Vagina (tissue), 2 donors: ENCODE measurements at regions not wholly inside any gene's neighbourhood (a gene's known extent, or its start where the extent isn't known, plus 50 kb on each side); places are given as distances from the start of the nearest gene placed in this dataset.
A peak's percentile ranks its signal among the peaks of the same experiment; 100 is the strongest.

Experiments used
- DNase-seq, 2 donors: peaks; one replicate each; pipeline ENCODE4 v3.0.0-alpha.2; 2017; ENCODE audit errors: extremely low spot score in 2 of 2
- H3K27ac ChIP-seq: fragments of 200-600 bp; sonication (generic); one replicate; pipeline ENCODE4 v1.5.1; 2019
- H3K27me3 ChIP-seq: fragments of 200-600 bp; sonication (generic); one replicate; pipeline ENCODE4 v1.5.1; 2019
- H3K36me3 ChIP-seq, 2 donors: fragments of 200-600 bp; sonication (generic); one replicate each; pipeline ENCODE4 v1.5.1; 2017 to 2019
- H3K4me1 ChIP-seq: fragments of 200-600 bp; sonication (generic); one replicate; pipeline ENCODE4 v1.5.1; 2019
- H3K4me3 ChIP-seq, 2 donors: fragments of 200-600 bp; sonication (generic); 1 replicate in 1 of 2; 2 replicates in 1 of 2; pipeline ENCODE4 v1.5.1; 2016 to 2019
- H3K9me3 ChIP-seq: fragments of 200-600 bp; sonication (generic); one replicate; pipeline ENCODE4 v1.5.1; 2019
- CTCF ChIP-seq, 3 experiments: fragments of 450-650 bp in 2 of 3; fragments of 200-600 bp in 1 of 3; sonication (generic) in 1 of 3; IDR thresholded peaks; one replicate each; pipeline ENCODE4 v1.5.1; 2017 to 2019; ENCODE audit warnings: antibody characterized with exemption in 3 of 3, mild to moderate bottlenecking in 2 of 3, moderate library complexity in 2 of 3
- POLR2A ChIP-seq, 2 donors: fragments of 450-650 bp; IDR thresholded peaks; one replicate each; pipeline ENCODE4 v1.6.1; 2017; ENCODE audit warnings: antibody characterized with exemption in 2 of 2, mild to moderate bottlenecking in 2 of 2, moderate library complexity in 2 of 2
- POLR2AphosphoS5 ChIP-seq, 2 donors: sonication (generic); formaldehyde crosslinking; IDR thresholded peaks; one replicate each; pipeline ENCODE4 v1.9.0; 2017; ENCODE audit warnings: antibody characterized with exemption in 2 of 2, mild to moderate bottlenecking in 2 of 2, low read depth in 1 of 2; ENCODE audit not compliant: insufficient read depth in 1 of 2
- intact Hi-C: fragments of 100-400 bp; cut with DNase I; formaldehyde crosslinking; loops from one replicate; pipeline ENCODE4 v1.15.1; 2023

GRCh38 chr3:127036209-127037020 is 53.5 kb downstream of the PLXNA1 start:
- intact Hi-C loops, result no loop called here
- peaks cover 22% of the 10 kb centered on the region for H3K4me1 ChIP-seq
- TF ChIP-seq CTCF (IDR thresholded peaks at IDR 0.05), result no peak
- no peak for TF ChIP-seq POLR2A (IDR thresholded peaks at IDR 0.05)
- no peak for TF ChIP-seq POLR2AphosphoS5 (IDR thresholded peaks at IDR 0.05; ENCODE audit: insufficient read depth in 1 of 2, low read depth in 1 of 2)
- peaks cover 0 to 16% of the 10 kb centered on the region in 2 donors for H3K36me3 ChIP-seq
- no peaks in the 10 kb centered on the region for H3K27me3 ChIP-seq
- no peak overlapping the region for H3K4me3 ChIP-seq
- H3K9me3 ChIP-seq, result no peaks in the 10 kb centered on the region
- no peak for DNase-seq
- H3K27ac ChIP-seq, result peak overlapping the region; percentile 43

DNA sequence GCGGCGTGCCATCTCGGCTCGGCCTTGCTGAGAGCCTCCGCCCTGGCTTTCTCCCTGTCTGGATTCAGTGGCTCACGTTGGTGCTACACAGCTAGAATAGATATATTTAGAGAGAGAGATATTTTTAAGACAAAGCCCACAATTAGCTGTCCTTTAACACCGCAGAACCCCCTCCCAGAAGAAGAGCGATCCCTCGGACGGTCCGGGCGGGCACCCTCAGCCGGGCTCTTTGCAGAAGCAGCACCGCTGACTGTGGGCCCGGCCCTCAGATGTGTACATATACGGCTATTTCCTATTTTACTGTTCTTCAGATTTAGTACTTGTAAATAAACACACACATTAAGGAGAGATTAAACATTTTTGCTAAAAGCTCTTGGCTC is 54.1 kb downstream of the PLXNA1 start:
- Histone ChIP-seq H3K27ac (no peak overlapping the region), H3K36me3 (peaks cover 0 to 10% of the 10 kb centered on the region in 2 donors), H3K9me3 (no peaks in the 10 kb centered on the region), H3K4me3 (no peak overlapping the region), H3K27me3 (no peaks in the 10 kb centered on the region), H3K4me1 (peaks cover 22% of the 10 kb centered on the region)
- intact Hi-C loops, result no loop called here
- DNase-seq, result no peak
- no peak for TF ChIP-seq POLR2A (IDR thresholded peaks at IDR 0.05)
- no peak for TF ChIP-seq POLR2AphosphoS5 (IDR thresholded peaks at IDR 0.05; ENCODE audit: insufficient read depth in 1 of 2, low read depth in 1 of 2)
- no peak for TF ChIP-seq CTCF (IDR thresholded peaks at IDR 0.05)

DNA sequence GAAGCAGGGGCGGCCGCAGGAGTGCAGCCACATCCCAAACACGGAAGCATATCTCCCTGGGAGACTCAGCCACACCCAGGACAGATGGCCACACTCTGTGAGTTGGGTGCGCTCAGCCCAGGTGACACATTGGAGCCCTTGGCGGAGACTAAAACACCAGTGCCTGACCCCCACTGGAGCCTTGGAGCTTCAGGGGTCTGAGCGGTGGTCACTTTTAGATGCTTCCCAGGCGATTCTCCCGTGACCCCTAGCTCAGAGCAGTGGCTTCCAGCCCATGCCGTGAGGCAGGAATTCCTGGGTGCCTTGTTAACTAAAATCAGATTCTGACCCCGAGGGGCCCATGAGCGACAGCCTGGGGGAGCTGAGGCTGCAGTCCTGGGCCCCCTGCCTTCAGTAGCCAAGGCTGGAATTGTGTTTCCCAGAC is 54.5 kb downstream of the PLXNA1 start:
- intact Hi-C loops, result no loop called here
- Histone ChIP-seq H3K36me3 (peaks cover 0 to 6% of the 10 kb centered on the region in 2 donors), H3K9me3 (no peaks in the 10 kb centered on the region), H3K4me1 (peaks cover 22% of the 10 kb centered on the region), H3K27me3 (no peaks in the 10 kb centered on the region), H3K27ac (no peak overlapping the region), H3K4me3 (no peak overlapping the region)
- TF ChIP-seq CTCF (IDR thresholded peaks at IDR 0.05) (no peak), POLR2AphosphoS5 (IDR thresholded peaks at IDR 0.05; ENCODE audit: insufficient read depth in 1 of 2, low read depth in 1 of 2) (peak in 1 of 2 donors; percentile 27)
- DNase-seq, result no peak

DNA sequence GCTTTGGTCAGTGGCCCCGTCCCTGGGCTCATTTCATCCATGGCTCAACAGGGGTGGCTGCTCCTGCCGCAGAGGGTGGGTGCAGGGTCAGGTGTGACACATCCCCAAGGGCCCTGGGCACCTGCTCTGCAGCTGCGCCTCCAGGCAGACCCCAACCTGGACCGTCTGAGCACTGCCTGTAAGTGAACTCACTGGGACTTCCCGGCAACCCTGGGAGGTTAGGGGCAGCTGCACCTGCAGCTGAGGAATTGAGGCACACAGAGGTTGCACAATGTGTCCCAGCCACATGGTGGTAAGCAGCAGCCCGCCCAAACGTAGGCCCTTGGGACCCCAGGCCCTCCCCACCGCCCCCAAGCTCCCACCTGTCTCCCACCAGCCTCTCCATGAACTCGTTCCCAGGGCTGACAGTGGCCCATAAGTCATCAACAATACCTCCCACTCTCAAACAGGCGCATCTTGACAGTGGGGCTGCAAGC is 55.1 kb downstream of the PLXNA1 start:
- Histone ChIP-seq H3K27ac (no peak overlapping the region), H3K9me3 (no peaks in the 10 kb centered on the region), H3K27me3 (no peaks in the 10 kb centered on the region), H3K4me3 (no peak overlapping the region), H3K4me1 (peaks cover 22% of the 10 kb centered on the region), H3K36me3 (no peaks in the 10 kb centered on the region)
- intact Hi-C loops, result no loop called here
- TF ChIP-seq POLR2AphosphoS5 (IDR thresholded peaks at IDR 0.05; ENCODE audit: insufficient read depth in 1 of 2, low read depth in 1 of 2) (no peak), CTCF (IDR thresholded peaks at IDR 0.05) (no peak), POLR2A (IDR thresholded peaks at IDR 0.05) (no peak)
- DNase-seq, result no peak

DNA sequence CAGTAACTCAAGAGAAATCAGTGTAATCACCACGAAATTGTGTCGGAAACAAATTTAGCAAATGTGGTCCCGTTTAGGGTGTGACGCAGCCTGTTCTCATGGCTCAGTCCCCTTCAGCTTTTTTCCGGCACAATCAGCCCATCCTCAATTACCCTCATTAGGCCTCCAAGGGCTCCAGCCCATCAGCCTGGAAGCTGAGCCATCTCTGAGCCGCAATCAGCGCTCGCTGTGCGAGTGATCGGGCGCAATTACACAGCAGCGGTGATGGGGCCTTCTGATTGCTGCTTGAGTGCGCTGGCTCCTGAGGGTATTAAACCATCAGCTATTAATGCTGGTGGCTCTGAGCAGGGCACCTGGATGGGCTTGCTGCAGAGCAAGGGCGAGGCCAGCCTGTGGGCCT is 55.6 kb downstream of the PLXNA1 start:
- Histone ChIP-seq H3K36me3 (no peaks in the 10 kb centered on the region), H3K27ac (no peak overlapping the region), H3K4me1 (peaks cover 22% of the 10 kb centered on the region), H3K27me3 (no peaks in the 10 kb centered on the region), H3K9me3 (no peaks in the 10 kb centered on the region), H3K4me3 (no peak overlapping the region)
- TF ChIP-seq POLR2A (IDR thresholded peaks at IDR 0.05) (no peak), CTCF (IDR thresholded peaks at IDR 0.05) (no peak), POLR2AphosphoS5 (IDR thresholded peaks at IDR 0.05; ENCODE audit: insufficient read depth in 1 of 2, low read depth in 1 of 2) (no peak)
- intact Hi-C loops, result no loop called here
- DNase-seq, result no peak
